Body of pancreas (tissue), 4 donors: ENCODE measurements at regions not wholly inside any gene's neighbourhood (a gene's known extent, or its start where the extent isn't known, plus 50 kb on each side); places are given as distances from the start of the nearest gene placed in this dataset.
"Not testable (repeated sequence)": the region's sequence is repeated elsewhere in the genome, so short reads cannot be mapped to it uniquely, and the experiment has no call there.

ENCODE experiments used
- ATAC-seq: fragments of 150-250 bp; one replicate; pipeline ENCODE4 v1.9.1; 2016
- DNase-seq, 4 donors: peaks; one replicate each; pipeline ENCODE4 v3.0.0-alpha.2; 2019
- H3K27ac ChIP-seq, 4 donors: fragments of 200-600 bp; sonication (generic); 1 replicate in 3 of 4; 2 replicates in 1 of 4; pipeline versions ENCODE4 v1.5.1 to v1.6.1; 2016 to 2019; ENCODE audit warnings: mild to moderate bottlenecking in 1 of 4, mixed read lengths in 1 of 4, moderate library complexity in 1 of 4
- H3K27me3 ChIP-seq, 2 donors: fragments of 200-600 bp; sonication (generic); one replicate each; pipeline ENCODE4 v1.6.0; 2016; ENCODE audit warnings: mild to moderate bottlenecking in 1 of 2
- H3K36me3 ChIP-seq, 2 donors: fragments of 200-600 bp; sonication (generic); replicated peaks in 1 of 2; 2 replicates each; pipeline ENCODE4 v1.5.1; 2016; ENCODE audit warnings: low read depth in 2 of 2; ENCODE audit not compliant: insufficient read depth in 1 of 2
- H3K4me1 ChIP-seq: fragments of 200-600 bp; sonication (generic); one replicate; pipeline ENCODE4 v1.6.0; 2016
- H3K4me3 ChIP-seq, 2 donors: fragments of 200-600 bp; sonication (generic); 1 replicate in 1 of 2; 2 replicates in 1 of 2; pipeline ENCODE4 v1.5.1; 2016 to 2019
- H3K9me3 ChIP-seq, 3 donors: fragments of 200-600 bp; sonication (generic); 1 replicate in 2 of 3; 2 replicates in 1 of 3; pipeline ENCODE4 v1.5.1; 2016
- POLR2A ChIP-seq, 3 donors: fragments of 450-650 bp; IDR thresholded peaks; one replicate each; pipeline ENCODE4 v1.6.1; 2016; ENCODE audit warnings: antibody characterized with exemption in 3 of 3, mild to moderate bottlenecking in 2 of 3
- WGBS, 2 donors: methylation state at CpG; one replicate each; pipeline ENCODE4 v1.1.5; 2017; 5-methylcytosine and 5-hydroxymethylcytosine counted together
- intact Hi-C: fragments of 100-400 bp; cut with DNase I; formaldehyde crosslinking; loops from one replicate; pipeline ENCODE4 v1.15.1; 2023
- TF ChIP-seq, protein P1 (sequence below), 7 experiments: fragments of 450-650 bp in 4 of 7; fragments of 200-600 bp in 3 of 7; sonication (generic) in 3 of 7; IDR thresholded peaks; one replicate each; pipeline ENCODE4 v1.5.1; 2016 to 2019; ENCODE audit warnings: antibody characterized with exemption in 7 of 7

DNA sequence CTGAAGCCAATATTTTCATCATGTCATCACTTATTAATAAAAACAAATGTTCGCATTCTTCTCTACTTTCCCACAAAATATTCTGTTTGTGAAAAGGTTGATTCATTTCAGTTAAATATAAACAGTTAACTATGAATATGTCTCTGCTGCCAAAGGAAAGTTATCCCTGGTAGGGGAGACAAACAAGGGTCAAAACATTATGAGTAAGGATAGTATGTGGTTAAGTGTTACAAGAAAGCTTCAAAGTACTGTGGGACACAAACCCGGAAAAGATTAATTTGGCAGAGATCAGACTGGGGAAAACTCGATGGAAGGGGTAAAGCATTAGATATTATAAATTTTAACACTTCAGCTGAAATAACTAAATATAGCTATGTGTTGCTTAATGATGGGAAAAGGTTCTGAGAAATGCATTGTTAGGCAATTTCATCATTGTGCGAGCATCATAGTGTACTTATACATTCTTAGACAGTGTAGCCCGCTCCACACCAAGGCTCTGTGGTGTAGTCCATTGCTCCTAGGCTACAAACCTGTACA, 436.5 kb upstream of the TBL1XR1 start:
- Histone ChIP-seq H3K9me3 (no peaks in the 10 kb centered on the region), H3K36me3 (no peaks in the 10 kb centered on the region), H3K4me1 (no peaks in the 10 kb centered on the region), H3K4me3 (no peak overlapping the region), H3K27me3 (no peaks in the 10 kb centered on the region), H3K27ac (peak overlapping the region in 2 of 4 donors; percentile 9 to 50)
- TF ChIP-seq, protein P1, sequence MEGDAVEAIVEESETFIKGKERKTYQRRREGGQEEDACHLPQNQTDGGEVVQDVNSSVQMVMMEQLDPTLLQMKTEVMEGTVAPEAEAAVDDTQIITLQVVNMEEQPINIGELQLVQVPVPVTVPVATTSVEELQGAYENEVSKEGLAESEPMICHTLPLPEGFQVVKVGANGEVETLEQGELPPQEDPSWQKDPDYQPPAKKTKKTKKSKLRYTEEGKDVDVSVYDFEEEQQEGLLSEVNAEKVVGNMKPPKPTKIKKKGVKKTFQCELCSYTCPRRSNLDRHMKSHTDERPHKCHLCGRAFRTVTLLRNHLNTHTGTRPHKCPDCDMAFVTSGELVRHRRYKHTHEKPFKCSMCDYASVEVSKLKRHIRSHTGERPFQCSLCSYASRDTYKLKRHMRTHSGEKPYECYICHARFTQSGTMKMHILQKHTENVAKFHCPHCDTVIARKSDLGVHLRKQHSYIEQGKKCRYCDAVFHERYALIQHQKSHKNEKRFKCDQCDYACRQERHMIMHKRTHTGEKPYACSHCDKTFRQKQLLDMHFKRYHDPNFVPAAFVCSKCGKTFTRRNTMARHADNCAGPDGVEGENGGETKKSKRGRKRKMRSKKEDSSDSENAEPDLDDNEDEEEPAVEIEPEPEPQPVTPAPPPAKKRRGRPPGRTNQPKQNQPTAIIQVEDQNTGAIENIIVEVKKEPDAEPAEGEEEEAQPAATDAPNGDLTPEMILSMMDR (IDR thresholded peaks at IDR 0.05) = no peak
- TF ChIP-seq POLR2A (IDR thresholded peaks at IDR 0.05) = no peak
- intact Hi-C loops = no loop called here
- 48% methylated on average over 5 of the region's 5 CpGs for WGBS, 2 donors
- DNase-seq = no peak
- peak; percentile 50 for ATAC-seq

DNA sequence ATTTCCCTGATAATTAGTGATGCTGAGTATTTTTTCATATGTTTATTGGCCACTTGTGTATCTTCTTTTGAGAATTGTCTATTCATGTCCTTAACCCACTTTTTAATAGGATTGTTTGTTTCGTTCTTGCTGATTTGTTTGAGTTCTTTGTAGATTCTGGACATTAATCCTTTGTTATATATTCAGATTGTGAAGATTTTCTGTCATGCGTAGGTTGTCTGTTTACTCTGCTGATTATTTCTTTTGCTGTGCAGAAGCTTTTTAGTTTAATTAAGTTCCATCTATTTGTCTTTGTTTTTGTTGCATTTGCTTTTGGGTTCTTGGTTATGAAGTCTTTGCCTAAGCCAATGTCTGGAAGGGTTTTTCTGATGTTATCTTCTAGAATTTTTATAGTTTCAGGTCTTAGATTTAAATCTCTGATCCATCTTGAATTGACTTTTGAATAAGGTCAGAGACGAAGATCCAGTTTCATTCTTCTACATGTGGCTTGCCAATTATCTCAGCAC, 438.4 kb upstream of the TBL1XR1 start:
- H3K4me3 ChIP-seq, H3K9me3 ChIP-seq, H3K4me1 ChIP-seq, ATAC-seq, intact Hi-C loops, H3K27ac ChIP-seq, H3K36me3 ChIP-seq, DNase-seq, H3K27me3 ChIP-seq: not testable (repeated sequence)
- 79 to 85% methylated on average over 3 of the region's 3 CpGs for WGBS, 2 donors

DNA sequence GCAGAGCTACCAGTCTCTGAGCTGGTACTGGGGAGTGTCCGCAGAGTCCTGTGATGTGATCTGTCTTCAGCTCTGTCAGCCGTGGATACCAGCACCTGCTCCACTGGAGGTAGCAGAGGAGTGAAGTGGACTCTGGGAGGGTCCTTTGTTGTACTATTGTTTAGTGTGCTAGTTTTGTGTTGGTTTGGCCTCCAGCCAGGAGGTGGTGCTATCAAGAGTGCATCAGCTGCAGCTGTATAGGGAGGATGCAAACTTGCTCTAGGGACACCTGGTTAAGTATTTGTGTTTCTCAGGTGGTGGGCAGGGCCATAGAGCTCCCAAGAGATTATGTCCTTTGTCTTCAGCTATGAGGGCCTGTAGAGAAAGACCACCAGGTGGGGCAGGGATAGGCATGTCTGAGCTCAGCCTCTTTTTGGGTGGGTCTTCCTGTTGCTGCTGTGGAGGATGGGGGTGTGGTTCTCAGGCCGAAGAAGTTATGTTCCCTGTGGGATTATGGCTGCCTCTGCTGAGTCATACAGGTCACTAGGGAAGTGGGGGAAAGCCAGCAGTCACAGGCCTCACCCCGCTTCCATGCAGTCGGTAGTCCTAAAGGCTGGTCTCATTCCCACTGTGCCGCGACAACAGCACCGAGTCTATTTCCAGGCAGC, 443.2 kb upstream of the TBL1XR1 start:
- ATAC-seq = no peak
- 76 to 79% methylated on average over 8 of the region's 8 CpGs for WGBS, 2 donors
- intact Hi-C loops = no loop called here
- Histone ChIP-seq H3K27ac (no peak overlapping the region), H3K9me3 (no peaks in the 10 kb centered on the region), H3K36me3 (no peaks in the 10 kb centered on the region), H3K27me3 (no peaks in the 10 kb centered on the region), H3K4me1 (no peaks in the 10 kb centered on the region), H3K4me3 (no peak overlapping the region)
- TF ChIP-seq POLR2A (IDR thresholded peaks at IDR 0.05) = no peak
- TF ChIP-seq, protein P1 (IDR thresholded peaks at IDR 0.05) = no peak
- no peak for DNase-seq

DNA sequence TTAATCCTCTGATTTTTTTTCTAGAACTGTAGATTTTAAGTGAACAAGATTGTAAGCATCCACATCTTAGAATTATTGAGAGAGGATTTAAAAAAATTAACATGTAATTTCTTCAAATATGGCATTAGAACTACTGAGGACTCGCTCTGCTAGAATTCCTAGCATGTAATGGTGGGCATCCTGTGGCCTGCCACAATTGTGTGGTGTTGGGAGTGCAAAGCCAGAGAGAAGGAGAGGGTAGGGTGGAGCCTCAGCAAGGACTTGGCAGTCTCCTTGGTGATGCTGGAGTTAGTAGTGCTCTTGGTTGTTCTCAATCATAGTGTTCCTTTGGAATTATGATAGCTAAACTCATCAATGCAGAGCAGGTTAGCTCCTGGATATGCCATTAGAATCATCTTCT, 443.9 kb upstream of the TBL1XR1 start:
- WGBS, 2 donors = 84 to 85% methylated on average over 1 of the region's 1 CpG
- intact Hi-C loops = no loop called here
- Histone ChIP-seq H3K27me3 (no peaks in the 10 kb centered on the region), H3K9me3 (no peaks in the 10 kb centered on the region), H3K4me3 (no peak overlapping the region), H3K36me3 (no peaks in the 10 kb centered on the region), H3K27ac (no peak overlapping the region), H3K4me1 (no peaks in the 10 kb centered on the region)
- ATAC-seq (no peak), DNase-seq (no peak)
- TF ChIP-seq, protein P1 (IDR thresholded peaks at IDR 0.05) = no peak
- TF ChIP-seq POLR2A (IDR thresholded peaks at IDR 0.05) = no peak

DNA sequence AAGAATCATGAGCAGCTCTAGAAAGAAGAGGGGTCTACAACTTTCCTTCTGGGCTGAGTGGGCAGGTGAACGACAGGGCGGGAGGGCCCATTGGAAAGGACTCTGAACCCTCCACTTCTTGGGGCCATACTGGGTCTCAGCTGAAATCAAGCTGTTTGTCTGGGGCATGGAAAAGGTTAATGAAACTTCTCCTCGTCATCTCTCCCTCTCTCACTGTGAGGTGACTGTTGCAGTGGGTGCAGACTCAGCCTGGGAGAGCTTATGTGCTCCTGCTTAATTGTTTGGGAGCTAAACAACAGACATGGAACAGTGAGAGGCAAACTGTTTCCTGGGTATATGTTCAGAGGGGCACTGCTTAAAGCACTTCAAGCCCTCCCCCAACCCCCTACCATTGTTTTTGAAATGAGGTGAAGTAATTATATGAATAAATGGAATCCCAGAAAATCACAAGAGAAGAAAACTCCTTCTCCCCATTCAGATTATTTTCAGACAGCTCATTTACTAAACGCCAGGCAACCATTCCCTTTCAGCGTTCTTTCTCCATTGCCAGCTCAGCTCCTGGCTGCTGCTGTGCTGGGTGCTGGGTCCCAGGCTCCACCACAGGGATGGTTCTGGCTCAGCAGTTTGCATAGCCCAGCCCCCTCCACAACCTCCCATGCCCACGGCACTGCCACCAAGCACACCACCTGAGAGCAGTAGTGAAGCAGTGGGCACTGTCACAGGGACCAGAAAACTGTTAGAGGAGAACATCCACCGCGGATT, 444.9 kb upstream of the TBL1XR1 start:
- Histone ChIP-seq H3K4me1 (no peaks in the 10 kb centered on the region), H3K9me3 (no peaks in the 10 kb centered on the region), H3K27me3 (no peaks in the 10 kb centered on the region), H3K4me3 (no peak overlapping the region), H3K36me3 (no peaks in the 10 kb centered on the region), H3K27ac (no peak overlapping the region)
- intact Hi-C loops = no loop called here
- 67 to 70% methylated on average over 8 of the region's 8 CpGs for whole genome bisulfite sequencing, 2 donors
- TF ChIP-seq POLR2A (IDR thresholded peaks at IDR 0.05) = no peak
- TF ChIP-seq, protein P1 (IDR thresholded peaks at IDR 0.05) = no peak
- DNase-seq (no peak), ATAC-seq (no peak)
